Suprapubic skin (tissue), 4 donors: ENCODE measurements at regions not wholly inside any gene's neighbourhood (a gene's known extent, or its start where the extent isn't known, plus 50 kb on each side); places are given as distances from the start of the nearest gene placed in this dataset.

ENCODE experiments used
- DNase-seq, 2 donors: peaks; one replicate each; pipeline ENCODE4 v3.0.0-alpha.2; 2019; ENCODE audit warnings: low spot score in 2 of 2
- H3K27ac ChIP-seq: fragments of 200-600 bp; sonication (generic); one replicate; pipeline ENCODE4 v1.5.1; 2019
- H3K27me3 ChIP-seq: fragments of 200-600 bp; sonication (generic); one replicate; pipeline ENCODE4 v1.5.1; 2019
- H3K36me3 ChIP-seq: fragments of 200-600 bp; sonication (generic); one replicate; pipeline ENCODE4 v1.5.1; 2019
- H3K4me1 ChIP-seq: fragments of 200-600 bp; sonication (generic); one replicate; pipeline ENCODE4 v1.5.1; 2019
- H3K4me3 ChIP-seq: fragments of 200-600 bp; sonication (generic); one replicate; pipeline ENCODE4 v1.5.1; 2019; ENCODE audit warnings: mild to moderate bottlenecking
- H3K9me3 ChIP-seq: fragments of 200-600 bp; sonication (generic); one replicate; pipeline ENCODE4 v1.5.1; 2019
- EP300 ChIP-seq: sonication (generic); formaldehyde crosslinking; IDR thresholded peaks from one replicate; pipeline ENCODE4 v1.6.1; 2017; ENCODE audit warnings: antibody characterized with exemption
- POLR2A ChIP-seq, 2 donors: fragments of 450-650 bp; IDR thresholded peaks; one replicate each; pipeline ENCODE4 v1.6.1; 2017; ENCODE audit warnings: antibody characterized with exemption in 2 of 2, mild to moderate bottlenecking in 2 of 2, moderate library complexity in 2 of 2
- POLR2AphosphoS5 ChIP-seq, 3 donors: sonication (generic); formaldehyde crosslinking; IDR thresholded peaks; one replicate each; pipeline ENCODE4 v1.6.1; 2017; ENCODE audit warnings: antibody characterized with exemption in 3 of 3
- WGBS: methylation state at CpG from one replicate; pipeline ENCODE4 v1.1.5; 2018; 5-methylcytosine and 5-hydroxymethylcytosine counted together
- TF ChIP-seq, protein P1 (sequence below), 2 donors: fragments of 200-600 bp in 1 of 2; fragments of 450-650 bp in 1 of 2; sonication (generic) in 1 of 2; IDR thresholded peaks; one replicate each; pipeline ENCODE4 v1.5.1; 2016 to 2019; ENCODE audit warnings: antibody characterized with exemption in 2 of 2, mild to moderate bottlenecking in 1 of 2, moderate library complexity in 1 of 2

DNA sequence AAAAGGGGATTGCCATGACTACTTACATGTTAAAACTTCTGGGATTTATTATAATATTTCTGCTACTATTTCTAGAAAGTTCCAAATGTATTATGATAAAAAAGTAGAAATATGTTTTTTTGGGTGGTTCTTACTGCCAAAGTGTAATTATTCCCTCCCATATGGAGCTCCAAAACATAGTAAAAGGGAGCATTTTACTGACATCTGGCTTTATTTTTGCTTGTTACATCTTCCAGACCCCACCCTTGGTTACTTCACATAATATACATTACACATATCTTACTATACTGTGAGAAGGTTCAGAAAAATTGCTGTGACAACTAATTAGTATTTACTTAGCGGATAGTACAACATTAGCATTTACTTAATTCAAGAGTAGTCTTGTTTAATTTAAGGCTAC is 205.1 kb upstream of the TLL1 start:
- 91% methylated on average over 1 of the region's 1 CpG for WGBS
- Histone ChIP-seq H3K9me3 (no peaks in the 10 kb centered on the region), H3K27me3 (no peaks in the 10 kb centered on the region), H3K4me1 (no peaks in the 10 kb centered on the region), H3K4me3 (no peak overlapping the region), H3K27ac (no peak overlapping the region), H3K36me3 (no peaks in the 10 kb centered on the region)
- TF ChIP-seq, protein P1, sequence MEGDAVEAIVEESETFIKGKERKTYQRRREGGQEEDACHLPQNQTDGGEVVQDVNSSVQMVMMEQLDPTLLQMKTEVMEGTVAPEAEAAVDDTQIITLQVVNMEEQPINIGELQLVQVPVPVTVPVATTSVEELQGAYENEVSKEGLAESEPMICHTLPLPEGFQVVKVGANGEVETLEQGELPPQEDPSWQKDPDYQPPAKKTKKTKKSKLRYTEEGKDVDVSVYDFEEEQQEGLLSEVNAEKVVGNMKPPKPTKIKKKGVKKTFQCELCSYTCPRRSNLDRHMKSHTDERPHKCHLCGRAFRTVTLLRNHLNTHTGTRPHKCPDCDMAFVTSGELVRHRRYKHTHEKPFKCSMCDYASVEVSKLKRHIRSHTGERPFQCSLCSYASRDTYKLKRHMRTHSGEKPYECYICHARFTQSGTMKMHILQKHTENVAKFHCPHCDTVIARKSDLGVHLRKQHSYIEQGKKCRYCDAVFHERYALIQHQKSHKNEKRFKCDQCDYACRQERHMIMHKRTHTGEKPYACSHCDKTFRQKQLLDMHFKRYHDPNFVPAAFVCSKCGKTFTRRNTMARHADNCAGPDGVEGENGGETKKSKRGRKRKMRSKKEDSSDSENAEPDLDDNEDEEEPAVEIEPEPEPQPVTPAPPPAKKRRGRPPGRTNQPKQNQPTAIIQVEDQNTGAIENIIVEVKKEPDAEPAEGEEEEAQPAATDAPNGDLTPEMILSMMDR (IDR thresholded peaks at IDR 0.05), result no peak
- no peak for DNase-seq

DNA sequence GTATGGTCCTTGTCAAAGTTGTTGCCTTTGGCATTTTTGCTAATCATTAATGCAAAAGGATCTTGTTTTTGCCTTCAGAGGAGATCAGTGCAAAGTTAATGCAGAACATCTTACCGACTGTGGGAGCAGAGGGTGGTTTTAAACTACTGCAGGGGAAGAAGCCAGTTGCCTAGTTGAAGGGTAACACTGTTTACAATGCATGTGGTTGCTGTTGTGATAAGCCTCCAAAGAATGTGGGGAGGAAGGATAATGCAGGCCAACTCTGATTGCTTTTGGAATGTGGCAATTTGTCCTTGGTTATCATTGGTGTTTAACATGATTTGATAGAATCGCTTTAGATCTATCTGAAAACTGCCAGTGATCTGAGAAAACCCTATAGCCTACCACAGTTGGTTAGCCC is 204.3 kb upstream of the TLL1 start:
- WGBS, result 63% methylated on average over 2 of the region's 2 CpGs
- TF ChIP-seq EP300 (no peak), POLR2A (IDR thresholded peaks at IDR 0.05) (no peak), POLR2AphosphoS5 (IDR thresholded peaks at IDR 0.05) (no peak)
- TF ChIP-seq, protein P1 (IDR thresholded peaks at IDR 0.05), result no peak
- no peaks in the 10 kb centered on the region for H3K36me3 ChIP-seq
- no peak overlapping the region for H3K4me3 ChIP-seq
- no peak for DNase-seq
- no peaks in the 10 kb centered on the region for H3K27me3 ChIP-seq
- H3K4me1 ChIP-seq, result no peaks in the 10 kb centered on the region
- no peaks in the 10 kb centered on the region for H3K9me3 ChIP-seq
- H3K27ac ChIP-seq, result no peak overlapping the region

- no peaks in the 10 kb centered on the region for H3K36me3 ChIP-seq
- WGBS, result 77% methylated on average over 8 of the region's 8 CpGs
- no peaks in the 10 kb centered on the region for H3K9me3 ChIP-seq
- DNase-seq, result no peak
- no peaks in the 10 kb centered on the region for H3K4me1 ChIP-seq
- H3K27me3 ChIP-seq, result no peaks in the 10 kb centered on the region
- H3K4me3 ChIP-seq, result no peak overlapping the region
- no peak overlapping the region for H3K27ac ChIP-seq
- TF ChIP-seq, protein P1 (IDR thresholded peaks at IDR 0.05), result no peak
- TF ChIP-seq POLR2A (IDR thresholded peaks at IDR 0.05) (no peak), EP300 (no peak), POLR2AphosphoS5 (IDR thresholded peaks at IDR 0.05) (no peak)
Measured at GRCh38 chr4:165677081-165677480, 196.0 kb upstream of the TLL1 start.

GRCh38 chr4:165678236-165678935 is 194.7 kb upstream of the TLL1 start:
- DNase-seq, result no peak
- Histone ChIP-seq H3K4me1 (no peaks in the 10 kb centered on the region), H3K9me3 (no peaks in the 10 kb centered on the region), H3K27ac (no peak overlapping the region), H3K36me3 (no peaks in the 10 kb centered on the region), H3K4me3 (no peak overlapping the region), H3K27me3 (no peaks in the 10 kb centered on the region)
- 65% methylated on average over 6 of the region's 6 CpGs for WGBS
- no peak for TF ChIP-seq POLR2AphosphoS5 (IDR thresholded peaks at IDR 0.05)
- TF ChIP-seq, protein P1 (IDR thresholded peaks at IDR 0.05), result no peak
- TF ChIP-seq EP300, result no peak

DNA sequence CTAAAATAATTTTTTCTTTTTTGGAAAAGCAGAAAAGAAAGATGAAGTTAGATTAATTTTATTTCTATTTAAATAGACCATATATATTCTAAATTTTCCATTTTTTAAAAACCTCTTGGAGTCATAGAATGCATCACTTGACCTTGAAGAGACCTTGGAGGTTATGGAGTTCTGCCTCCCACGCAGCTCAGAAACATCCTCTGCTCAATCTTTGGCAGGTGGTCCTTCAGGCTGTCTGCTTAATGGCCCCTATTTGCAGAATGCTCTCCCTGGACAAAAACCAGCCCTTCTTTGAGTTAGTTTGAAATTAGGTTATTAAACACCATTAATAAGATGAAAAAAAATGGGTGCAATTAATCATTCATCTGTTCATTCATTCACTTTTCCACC is 194.1 kb upstream of the TLL1 start:
- no peaks in the 10 kb centered on the region for H3K36me3 ChIP-seq
- WGBS, result 87% methylated on average over 1 of the region's 1 CpG
- DNase-seq, result no peak
- TF ChIP-seq POLR2A (IDR thresholded peaks at IDR 0.05), result no peak
- TF ChIP-seq POLR2AphosphoS5 (IDR thresholded peaks at IDR 0.05), result no peak
- TF ChIP-seq, protein P1 (IDR thresholded peaks at IDR 0.05), result no peak
- no peak for TF ChIP-seq EP300
- no peaks in the 10 kb centered on the region for H3K27me3 ChIP-seq
- no peaks in the 10 kb centered on the region for H3K4me1 ChIP-seq
- no peak overlapping the region for H3K4me3 ChIP-seq
- no peaks in the 10 kb centered on the region for H3K9me3 ChIP-seq
- H3K27ac ChIP-seq, result no peak overlapping the region
